Midbrain (tissue), 1 donor: ENCODE measurements at regions not wholly inside any gene's neighbourhood (a gene's known extent, or its start where the extent isn't known, plus 50 kb on each side); places are given as distances from the start of the nearest gene placed in this dataset.
"Not testable (repeated sequence)": the region's sequence is repeated elsewhere in the genome, so short reads cannot be mapped to it uniquely, and the experiment has no call there.

ENCODE experiments used
- DNase-seq: peaks from one replicate; lab custom pipeline; 2025; lab: John Stamatoyannopoulos, UW

DNA sequence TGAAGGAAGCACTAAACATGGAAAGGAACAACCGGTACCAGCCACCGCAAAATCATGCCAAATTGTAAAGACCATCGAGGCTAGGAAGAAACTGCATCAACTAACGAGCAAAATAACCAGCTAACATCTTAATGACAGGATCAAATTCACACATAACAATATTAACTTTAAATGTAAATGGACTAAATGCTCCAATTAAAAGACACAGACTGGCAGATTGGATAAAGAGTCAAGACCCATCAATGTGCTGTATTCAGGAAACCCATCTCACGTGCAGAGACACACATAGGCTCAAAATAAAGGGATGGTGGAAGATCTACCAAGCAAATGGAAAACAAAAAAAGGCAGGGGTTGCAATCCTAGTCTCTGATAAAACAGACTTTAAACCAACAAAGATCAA is 206.3 kb downstream of the SLC38A4 start:
- DNase-seq = not testable (repeated sequence)

DNA sequence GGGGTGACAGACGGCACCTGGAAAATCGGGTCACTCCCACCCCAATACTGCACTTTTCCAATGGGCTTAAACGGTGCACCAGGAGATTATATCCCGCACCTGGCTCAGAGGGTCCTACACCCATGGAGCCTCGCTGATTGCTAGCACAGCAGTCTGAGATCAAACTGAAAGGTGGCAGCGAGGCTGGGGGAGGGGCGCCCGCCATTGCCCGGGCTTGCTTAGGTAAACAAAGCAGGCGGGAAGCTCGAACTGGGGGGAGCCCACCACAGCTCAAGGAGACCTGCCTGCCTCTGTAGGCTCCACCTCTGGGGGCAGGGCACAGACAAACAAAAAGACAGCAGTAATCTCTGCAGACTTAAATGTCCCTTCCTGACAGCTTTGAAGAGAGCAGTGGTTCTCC is 208.1 kb downstream of the SLC38A4 start:
- DNase-seq = not testable (repeated sequence)

- DNase-seq = no peak
Measured at GRCh38 chr12:46617167-46617566, 208.6 kb downstream of the SLC38A4 start.

- DNase-seq = no peak
Measured at GRCh38 chr12:46610754-46611153, 215.0 kb downstream of the SLC38A4 start.

DNA sequence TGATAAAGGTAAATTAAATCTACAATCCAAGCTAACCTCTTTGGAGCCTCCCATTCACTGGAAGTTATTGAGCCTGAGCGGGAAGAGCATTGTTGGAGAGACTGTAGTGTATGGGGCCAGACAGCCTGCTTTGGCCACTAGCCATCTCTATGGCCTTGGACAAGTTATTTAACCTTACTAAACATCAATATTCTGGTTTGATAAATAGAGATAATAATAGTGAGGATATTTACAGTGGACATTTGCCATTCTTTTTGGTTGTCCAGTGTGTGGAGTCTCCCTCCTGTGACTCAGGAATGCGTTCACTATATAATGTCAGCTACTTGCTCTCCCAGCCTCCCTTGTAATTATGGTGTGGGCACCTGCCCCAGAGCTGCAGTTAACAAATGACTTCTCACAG is 216.1 kb downstream of the SLC38A4 start:
- DNase-seq = no peak

- DNase-seq = no peak
Measured at GRCh38 chr12:46609273-46609623, 216.5 kb downstream of the SLC38A4 start.

GRCh38 chr12:46608431-46609272 is 217.1 kb downstream of the SLC38A4 start:
- DNase-seq = no peak

GRCh38 chr12:46604684-46605083 is 221.1 kb downstream of the SLC38A4 start:
- DNase-seq = no peak

GRCh38 chr12:46603776-46604456 is 221.9 kb downstream of the SLC38A4 start:
- no peak for DNase-seq

DNA sequence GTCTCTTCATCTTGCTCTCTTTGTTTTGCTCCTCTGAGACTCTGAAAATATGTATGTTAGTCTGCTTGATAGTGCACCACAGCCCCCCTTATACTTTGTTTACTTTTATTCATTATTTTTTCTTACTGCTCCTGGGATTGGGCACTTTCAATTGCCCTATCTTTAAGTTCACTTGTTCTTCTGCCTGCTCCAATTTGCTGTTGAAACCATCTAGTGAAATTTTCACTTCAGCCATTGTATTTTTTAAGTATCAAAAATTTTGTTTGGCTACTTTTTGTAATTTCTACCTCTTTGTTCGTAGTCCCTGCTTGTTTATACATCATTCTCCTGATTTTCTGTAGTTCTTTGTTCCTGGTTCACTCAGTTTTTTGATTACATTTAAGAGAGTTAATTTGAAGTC is 223.3 kb downstream of the SLC38A4 start:
- DNase-seq = no peak

DNA sequence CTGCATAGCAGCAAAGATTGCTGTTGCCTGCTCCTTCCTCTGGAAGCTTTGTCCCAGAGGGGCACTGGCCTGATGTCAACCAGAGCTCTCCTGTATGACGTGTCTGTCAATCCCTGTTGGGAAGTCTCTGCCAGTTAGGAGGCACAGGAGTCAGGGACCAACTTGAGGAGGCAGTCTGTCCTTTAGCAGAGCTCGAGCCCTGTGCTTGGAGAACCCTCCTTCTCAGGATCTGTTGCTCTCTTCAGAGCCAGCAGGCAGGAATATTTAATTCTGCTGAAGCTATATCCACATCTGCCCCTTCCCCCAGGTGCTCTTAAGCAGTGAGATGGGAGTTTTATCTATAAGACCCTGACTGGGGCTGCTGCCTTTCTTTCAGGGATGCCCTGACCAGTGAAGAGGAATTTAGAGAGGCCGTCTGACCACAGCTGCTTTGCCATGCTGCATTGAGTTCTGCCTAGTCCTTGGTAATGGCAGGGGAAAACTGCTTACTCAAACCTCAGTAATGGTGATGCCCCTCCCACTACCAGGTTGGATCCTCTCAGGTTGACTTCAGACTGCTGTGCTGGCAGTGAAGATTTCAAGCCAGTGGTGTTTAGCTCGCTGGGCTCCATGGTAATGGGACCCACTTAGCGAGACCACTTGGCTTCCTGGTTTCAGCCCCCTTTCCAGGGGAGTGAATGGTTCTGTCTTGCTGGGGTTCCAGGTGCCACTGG is 218.6 kb upstream of the SLC38A2 start:
- DNase-seq = no peak

GRCh38 chr12:46585854-46586621 is 213.5 kb upstream of the SLC38A2 start:
- DNase-seq = no peak

DNA sequence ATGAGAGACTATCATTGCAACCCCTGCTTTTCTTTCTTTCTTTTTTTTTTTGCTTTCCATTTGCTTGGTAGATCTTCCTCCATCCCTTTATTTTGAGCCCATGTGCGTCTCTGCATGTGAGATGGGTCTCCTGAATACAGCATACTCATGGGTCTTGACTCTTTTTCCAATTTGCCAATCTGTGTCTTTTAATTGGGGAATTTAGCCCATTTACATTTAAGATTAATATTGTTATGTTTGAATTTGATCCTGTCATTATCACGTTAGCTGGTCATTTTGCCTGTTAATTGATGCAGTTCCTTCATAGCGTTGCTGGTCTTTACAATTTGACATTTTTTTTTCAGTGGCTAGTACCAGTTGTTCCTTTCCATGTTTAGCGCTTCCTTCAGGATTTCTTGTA is 211.5 kb upstream of the SLC38A2 start:
- DNase-seq = not testable (repeated sequence)

DNA sequence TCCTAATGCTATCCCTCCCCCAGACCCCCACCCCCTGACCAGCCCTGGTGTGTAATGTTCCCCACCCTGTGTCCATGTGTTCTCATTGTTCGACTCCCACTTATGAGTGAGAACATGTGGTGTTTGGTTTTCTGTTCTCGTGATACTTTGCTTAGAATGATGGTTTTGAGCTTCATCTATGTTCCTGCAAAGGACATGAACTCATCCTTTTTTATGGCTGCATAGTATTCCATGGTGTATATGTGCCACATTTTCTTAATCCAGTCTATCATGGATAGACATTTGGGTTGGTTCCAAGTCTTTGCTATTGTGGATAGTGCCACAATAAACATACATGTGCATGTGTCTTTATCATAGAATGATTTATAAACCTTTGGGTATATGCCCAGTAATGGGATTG is 209.4 kb upstream of the SLC38A2 start:
- DNase-seq = not testable (repeated sequence)

DNA sequence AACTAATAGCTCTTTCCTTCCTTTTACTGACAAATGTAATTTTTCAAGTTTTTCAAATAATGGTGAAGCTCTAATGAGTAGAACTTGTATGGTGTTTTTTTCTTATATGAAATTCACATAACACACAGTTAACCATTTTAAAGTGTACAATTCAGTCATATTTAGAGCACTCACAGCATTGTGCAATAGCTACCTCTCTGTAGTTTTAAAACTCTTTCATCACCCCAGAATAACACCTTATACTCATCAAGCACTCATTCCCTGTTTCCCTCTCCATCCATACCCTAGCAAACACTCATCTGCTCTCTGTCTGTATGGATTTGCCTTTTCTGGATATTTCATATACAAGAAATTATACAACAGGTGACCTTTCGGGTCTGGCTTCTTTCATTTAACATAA is 207.9 kb upstream of the SLC38A2 start:
- DNase-seq = no peak

DNA sequence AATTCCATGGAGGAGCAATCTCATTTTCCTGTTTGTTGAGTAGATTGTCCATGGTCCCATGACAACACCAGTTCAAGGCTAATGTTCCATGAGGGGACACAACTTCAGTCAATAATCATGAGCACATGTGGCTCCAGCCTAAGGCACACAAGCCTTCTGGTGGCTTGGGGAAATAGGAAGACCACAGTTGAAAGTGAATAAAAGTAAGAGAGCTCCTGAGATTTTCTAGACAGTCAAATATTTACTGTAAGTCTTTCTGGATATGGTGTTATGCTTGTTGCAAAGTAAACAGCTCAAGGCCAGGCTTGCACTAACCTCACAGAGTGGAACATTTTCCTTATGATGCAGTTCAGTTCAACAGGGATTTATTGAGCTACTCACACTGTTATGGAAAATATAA is 206.9 kb upstream of the SLC38A2 start:
- no peak for DNase-seq

- no peak for DNase-seq
Measured at GRCh38 chr12:46578190-46578982, 205.8 kb upstream of the SLC38A2 start.

DNA sequence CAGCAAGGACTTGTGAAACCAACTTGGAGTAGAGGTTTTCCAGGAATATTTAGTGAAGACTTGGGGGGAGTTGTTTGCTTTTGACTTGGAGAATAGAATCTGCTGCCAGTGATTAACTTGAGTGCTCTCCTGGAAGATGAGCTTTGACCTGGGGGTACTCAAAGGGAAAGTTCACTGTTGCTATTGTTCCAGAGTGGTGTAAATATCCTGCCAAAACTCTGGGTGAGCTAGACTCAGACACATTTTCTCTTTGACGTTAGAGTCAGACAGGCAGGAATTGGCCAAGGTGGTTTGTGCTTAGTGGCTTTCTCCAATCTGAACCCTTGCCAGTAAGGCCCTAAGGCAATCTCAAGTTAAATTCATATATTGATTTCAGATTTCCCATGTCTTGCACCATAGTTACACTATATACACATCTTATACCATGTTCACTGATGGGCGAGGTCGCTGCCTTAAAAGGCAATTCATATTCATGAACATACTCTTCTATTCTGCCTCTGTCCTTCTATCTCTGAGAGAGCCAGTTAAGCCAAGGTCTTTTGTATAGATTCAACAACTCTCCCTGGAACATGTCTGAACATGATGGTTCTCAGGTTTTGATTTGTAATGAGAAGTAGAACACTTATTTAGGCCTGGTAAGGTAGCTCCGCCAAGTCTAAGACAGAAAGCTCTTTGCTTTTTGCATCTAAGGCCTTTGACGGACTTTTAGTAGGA is 204.6 kb upstream of the SLC38A2 start:
- DNase-seq = no peak

DNA sequence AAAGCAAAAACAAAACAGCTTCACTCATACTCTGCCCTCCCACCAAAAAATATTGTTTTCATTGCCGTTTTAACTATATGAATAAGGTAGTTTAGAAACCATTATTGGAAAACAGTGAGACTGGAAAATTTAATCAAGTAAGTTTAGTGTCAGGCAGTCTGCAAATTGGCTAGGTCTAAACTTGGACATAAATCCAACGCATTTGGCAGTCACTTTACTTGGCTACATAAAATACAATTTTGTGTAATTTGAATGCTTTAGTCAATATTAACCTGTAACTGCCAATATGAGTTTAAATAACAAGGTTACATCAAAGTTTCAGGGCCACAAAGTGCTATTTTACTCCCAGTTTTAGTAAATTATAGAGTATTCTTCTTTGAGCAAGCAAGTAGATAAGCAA is 202.3 kb upstream of the SLC38A2 start:
- DNase-seq = no peak

GRCh38 chr12:46573347-46573658 is 200.7 kb upstream of the SLC38A2 start:
- no peak for DNase-seq
